Liver (tissue), 7 donors: ENCODE measurements at regions not wholly inside any gene's neighbourhood (a gene's known extent, or its start where the extent isn't known, plus 50 kb on each side); places are given as distances from the start of the nearest gene placed in this dataset.
"Not testable (repeated sequence)": the region's sequence is repeated elsewhere in the genome, so short reads cannot be mapped to it uniquely, and the experiment has no call there.

Source experiments
- DNase-seq: peaks from one replicate; pipeline ENCODE4 v3.0.0-alpha.2; 2017; ENCODE audit warnings: low spot score
- H3K27ac ChIP-seq, 2 donors: one replicate each; pipeline ENCODE4 v1.7.0; 2013; ENCODE audit warnings: inconsistent platforms in 2 of 2, low read length in 2 of 2, control low read depth in 1 of 2, low read depth in 1 of 2, mild to moderate bottlenecking in 1 of 2
- H3K27me3 ChIP-seq, 4 donors: one replicate each; pipeline versions ENCODE4 v1.6.1 to v1.7.0; 2013; ENCODE audit warnings: low read length in 3 of 4, inconsistent platforms in 1 of 4, mild to moderate bottlenecking in 1 of 4, moderate library complexity in 1 of 4; ENCODE audit not compliant: control insufficient read depth in 4 of 4, insufficient read depth in 4 of 4
- H3K36me3 ChIP-seq, 4 donors: one replicate each; pipeline versions ENCODE4 v1.6.1 to v1.7.0; 2013; ENCODE audit warnings: low read length in 3 of 4, mild to moderate bottlenecking in 3 of 4, low read depth in 1 of 4, moderate library complexity in 1 of 4; ENCODE audit not compliant: control insufficient read depth in 4 of 4, insufficient read depth in 3 of 4
- H3K4me1 ChIP-seq, 4 donors: one replicate each; pipeline versions ENCODE4 v1.6.1 to v1.7.0; 2013; ENCODE audit warnings: low read length in 3 of 4, mild to moderate bottlenecking in 3 of 4, moderate library complexity in 1 of 4; ENCODE audit not compliant: control insufficient read depth in 4 of 4, insufficient read depth in 4 of 4
- H3K4me3 ChIP-seq, 3 donors: one replicate each; pipeline versions ENCODE4 v1.6.1 to v1.7.0; 2013; ENCODE audit warnings: low read length in 3 of 3, control low read depth in 1 of 3, low read depth in 1 of 3, mild to moderate bottlenecking in 1 of 3
- H3K9ac ChIP-seq, 2 donors: one replicate each; pipeline ENCODE4 v1.7.0; 2013; ENCODE audit warnings: low read length in 2 of 2, mild to moderate bottlenecking in 2 of 2, moderate library complexity in 2 of 2, control low read depth in 1 of 2, low read depth in 1 of 2
- H3K9me3 ChIP-seq, 4 donors: one replicate each; pipeline versions ENCODE4 v1.6.1 to v1.7.0; 2013; ENCODE audit warnings: low read length in 3 of 4; ENCODE audit not compliant: control insufficient read depth in 4 of 4
- EGR1 ChIP-seq, 2 donors: IDR thresholded peaks; 2 replicates each; pipeline ENCODE4 v1.6.1; 2016 to 2018; ENCODE audit warnings: antibody characterized with exemption in 2 of 2, low read depth in 2 of 2
- FOXA1 ChIP-seq: IDR thresholded peaks from 2 replicates; pipeline ENCODE4 v1.6.1; 2016; ENCODE audit warnings: antibody characterized with exemption
- FOXA2 ChIP-seq: IDR thresholded peaks from 2 replicates; pipeline ENCODE4 v1.6.1; 2016; ENCODE audit warnings: antibody characterized with exemption
- HNF4A ChIP-seq, 2 donors: conservative IDR thresholded peaks; 2 replicates each; pipeline ENCODE4 v1.6.1; 2016; ENCODE audit warnings: antibody characterized with exemption in 2 of 2, mild to moderate bottlenecking in 2 of 2
- HNF4G ChIP-seq: IDR thresholded peaks from 2 replicates; pipeline ENCODE4 v1.6.1; 2016; ENCODE audit warnings: antibody characterized with exemption
- NR2F2 ChIP-seq: IDR thresholded peaks from 2 replicates; pipeline ENCODE4 v1.6.1; 2016; ENCODE audit warnings: antibody characterized with exemption
- RAD21 ChIP-seq, 2 donors: IDR thresholded peaks; 2 replicates each; pipeline ENCODE4 v1.6.1; 2016; ENCODE audit warnings: antibody characterized with exemption in 2 of 2, mild to moderate bottlenecking in 2 of 2
- REST ChIP-seq: IDR thresholded peaks from 2 replicates; pipeline ENCODE4 v1.6.1; 2016; ENCODE audit warnings: antibody characterized with exemption, mild to moderate bottlenecking
- SP1 ChIP-seq: IDR thresholded peaks from 2 replicates; pipeline ENCODE4 v1.6.1; 2018; ENCODE audit warnings: antibody characterized with exemption, mild to moderate bottlenecking
- TAF1 ChIP-seq: conservative IDR thresholded peaks from 2 replicates; pipeline ENCODE4 v1.6.1; 2016; ENCODE audit warnings: antibody characterized with exemption, mild to moderate bottlenecking
- YY1 ChIP-seq: IDR thresholded peaks from 2 replicates; pipeline ENCODE4 v1.6.1; 2016; ENCODE audit warnings: antibody characterized with exemption, mild to moderate bottlenecking
- ZBTB33 ChIP-seq: IDR thresholded peaks from 2 replicates; pipeline ENCODE4 v1.6.1; 2016; ENCODE audit warnings: antibody characterized with exemption
- whole genome bisulfite sequencing: extraction: QIAGEN DNeasy Blood & Tissue Kit; methylation state at CpG from one replicate; pipeline ENCODE4 v1.1.7; 2013; 5-methylcytosine and 5-hydroxymethylcytosine counted together
- donor health status: healthy.
- donor health status: healthy.
- donor health status: healthy.
- donor health status: healthy.

- no peak for TF ChIP-seq ZBTB33
- TF ChIP-seq FOXA2 = no peak
- TF ChIP-seq NR2F2 = no peak
These were observed 158.4 kb upstream of the NAMPT start (continued) for GRCh38 chr7:106443156-106443555.

- WGBS = 95% methylated on average over 1 of the region's 1 CpG
- DNase-seq = no peak
- Histone ChIP-seq H3K27ac (no peak overlapping the region), H3K4me3 (no peak overlapping the region), H3K36me3 (peaks cover 0 to 2% (median 0%) of the 10 kb centered on the region in 4 donors), H3K9me3 (no peaks in the 10 kb centered on the region), H3K27me3 (no peaks in the 10 kb centered on the region), H3K4me1 (no peaks in the 10 kb centered on the region), H3K9ac (no peak overlapping the region)
- TF ChIP-seq NR2F2 (no peak), HNF4A (conservative IDR thresholded peaks at IDR 0.05) (no peak), YY1 (no peak), RAD21 (IDR thresholded peaks at IDR 0.05) (no peak), SP1 (no peak), HNF4G (no peak), FOXA1 (no peak), REST (no peak), ZBTB33 (no peak), TAF1 (no peak), EGR1 (IDR thresholded peaks at IDR 0.05; ENCODE audit: low read depth in 2 of 2) (no peak), FOXA2 (no peak)
These were observed 157.7 kb upstream of the NAMPT start for GRCh38 chr7:106442476-106442875.

GRCh38 chr7:106441343-106441742 is 156.6 kb upstream of the NAMPT start:
- not testable (repeated sequence) for H3K4me3 ChIP-seq, DNase-seq, H3K4me1 ChIP-seq, H3K27me3 ChIP-seq, H3K36me3 ChIP-seq, H3K27ac ChIP-seq, H3K9ac ChIP-seq, H3K9me3 ChIP-seq
- 90% methylated on average over 2 of the region's 2 CpGs for WGBS

- H3K9ac ChIP-seq, H3K27me3 ChIP-seq, DNase-seq, H3K27ac ChIP-seq, H3K4me3 ChIP-seq, H3K9me3 ChIP-seq, H3K36me3 ChIP-seq, H3K4me1 ChIP-seq: not testable (repeated sequence)
- WGBS = 93% methylated on average over 2 of the region's 2 CpGs
These were observed 152.2 kb upstream of the NAMPT start for GRCh38 chr7:106436933-106437332.
